GM21825 (cell line): ENCODE measurements at regions not wholly inside any gene's neighbourhood (a gene's known extent, or its start where the extent isn't known, plus 50 kb on each side); places are given as distances from the start of the nearest gene placed in this dataset.

Experiments
- ATAC-seq: cut with Tn5 transposase; IDR thresholded peaks from one replicate; pipeline ENCODE4 v1.9.1; 2021; ENCODE audit warnings: mild to moderate bottlenecking, moderate library complexity; ENCODE audit not compliant: unreplicated experiment

- ATAC-seq = no peak
These were observed 302.1 kb downstream of the MAP2K6 start for GRCh38 chr17:69716556-69716955.

DNA sequence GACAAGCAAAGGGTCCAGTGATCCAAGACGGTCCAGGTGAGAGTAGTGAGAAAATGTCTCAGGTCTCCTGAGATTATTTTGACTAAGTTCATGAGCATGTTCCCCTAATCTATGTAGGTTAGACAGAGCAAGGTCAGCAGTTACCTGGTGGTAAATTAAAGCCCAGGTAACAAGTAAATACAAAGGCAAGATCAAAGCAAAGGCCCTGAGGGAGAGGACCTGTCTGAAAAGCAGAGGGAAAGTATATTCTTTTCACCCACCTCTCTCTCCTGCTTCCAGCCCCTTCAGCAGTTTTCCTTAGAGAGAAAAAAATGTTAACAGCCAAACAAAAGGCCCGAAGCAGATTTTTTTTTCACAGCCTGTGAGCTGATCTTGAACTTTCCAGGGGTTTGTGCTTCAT, 302.7 kb downstream of the MAP2K6 start:
- no peak for ATAC-seq

DNA sequence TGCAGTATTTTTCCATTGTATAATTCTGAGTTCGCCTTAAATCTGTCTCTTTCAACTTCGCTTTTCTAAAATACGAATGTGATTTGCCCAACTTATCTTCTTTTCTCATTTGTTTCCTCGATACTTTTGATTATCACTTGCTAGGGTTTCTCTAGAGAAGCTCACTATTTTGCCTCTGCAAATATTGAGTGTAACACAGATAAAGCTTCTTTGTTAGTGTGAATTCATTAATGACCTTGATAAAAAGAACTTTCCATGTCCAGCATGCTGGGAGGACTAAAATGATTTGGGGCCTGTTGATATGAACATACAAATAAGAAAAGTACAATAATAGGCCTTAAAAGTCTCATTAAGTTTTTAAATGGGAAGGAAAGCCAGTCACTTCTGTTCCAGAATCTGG, 303.3 kb downstream of the MAP2K6 start:
- no peak for ATAC-seq

DNA sequence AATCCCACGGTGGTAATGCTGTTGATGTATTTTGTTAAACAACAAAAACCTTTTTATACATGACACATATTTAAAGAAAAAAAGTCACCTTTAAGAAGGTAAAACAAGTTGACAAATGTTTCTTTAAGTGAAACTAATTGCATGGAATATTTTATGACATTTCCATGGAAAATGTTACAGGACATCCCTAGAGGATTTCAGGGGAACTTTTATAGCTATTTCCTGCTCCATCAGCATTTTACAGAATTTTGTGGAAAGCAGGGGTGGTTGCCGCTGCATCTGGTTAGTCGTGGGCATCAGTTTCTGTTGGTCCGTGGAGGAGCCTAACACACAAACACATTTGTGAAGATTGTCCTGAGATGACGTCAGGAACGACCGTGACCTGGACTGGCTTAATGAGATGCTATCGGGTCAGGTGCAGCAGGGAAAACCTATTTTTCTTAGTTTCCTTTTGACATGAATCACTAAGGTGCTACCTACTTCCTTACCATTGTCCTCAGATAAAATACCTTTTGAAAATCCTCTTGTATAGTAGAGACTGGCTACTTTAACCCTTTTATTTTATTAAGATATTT, 305.1 kb downstream of the MAP2K6 start:
- no peak for ATAC-seq

GRCh38 chr17:69722518-69722917, 308.0 kb downstream of the MAP2K6 start:
- ATAC-seq = no peak

- no peak for ATAC-seq
These were observed 308.8 kb downstream of the MAP2K6 start for GRCh38 chr17:69723316-69723715.

DNA sequence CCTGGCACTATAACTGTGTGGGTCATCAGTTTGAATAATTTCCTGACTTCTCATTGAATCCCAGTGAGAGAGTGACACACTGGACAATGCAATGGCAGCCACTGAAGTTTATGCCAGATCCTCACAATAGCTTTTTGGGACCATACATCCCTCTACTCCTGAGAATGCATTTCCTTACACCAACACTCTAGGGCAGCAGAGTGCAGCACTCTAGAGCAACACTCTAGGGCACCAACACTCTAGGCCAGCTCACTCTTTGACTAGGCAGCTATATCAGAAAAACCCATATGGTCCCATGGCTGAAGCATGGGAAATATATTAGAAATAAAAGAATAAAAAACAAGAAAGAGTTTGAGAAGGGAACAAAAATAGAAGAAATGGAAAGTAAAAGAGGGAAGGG, 309.2 kb downstream of the MAP2K6 start:
- ATAC-seq = no peak

GRCh38 chr17:69724238-69724637, 309.7 kb downstream of the MAP2K6 start:
- no peak for ATAC-seq

GRCh38 chr17:69725146-69725545, 310.6 kb downstream of the MAP2K6 start:
- ATAC-seq = no peak

DNA sequence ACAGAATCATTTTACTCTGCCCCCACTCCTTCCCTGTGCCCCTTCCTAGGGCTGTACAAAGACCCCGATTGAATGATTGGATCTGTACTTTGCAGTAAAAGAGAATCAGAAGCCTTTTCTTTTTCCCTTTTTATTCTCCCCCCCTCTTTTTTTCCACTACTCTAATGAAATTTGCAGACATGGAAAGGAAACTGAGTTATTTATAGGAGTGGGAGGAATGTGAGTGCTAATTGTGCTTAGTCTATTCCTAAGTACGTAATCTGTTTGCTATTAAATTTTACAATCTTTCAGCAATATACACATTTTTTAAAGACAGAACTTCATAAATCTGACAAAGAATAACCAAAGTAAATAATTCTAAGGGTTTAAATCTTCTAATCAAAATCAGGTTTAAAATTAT, 314.3 kb downstream of the MAP2K6 start:
- no peak for ATAC-seq

GRCh38 chr17:69729944-69730343, 315.4 kb downstream of the MAP2K6 start:
- no peak for ATAC-seq

DNA sequence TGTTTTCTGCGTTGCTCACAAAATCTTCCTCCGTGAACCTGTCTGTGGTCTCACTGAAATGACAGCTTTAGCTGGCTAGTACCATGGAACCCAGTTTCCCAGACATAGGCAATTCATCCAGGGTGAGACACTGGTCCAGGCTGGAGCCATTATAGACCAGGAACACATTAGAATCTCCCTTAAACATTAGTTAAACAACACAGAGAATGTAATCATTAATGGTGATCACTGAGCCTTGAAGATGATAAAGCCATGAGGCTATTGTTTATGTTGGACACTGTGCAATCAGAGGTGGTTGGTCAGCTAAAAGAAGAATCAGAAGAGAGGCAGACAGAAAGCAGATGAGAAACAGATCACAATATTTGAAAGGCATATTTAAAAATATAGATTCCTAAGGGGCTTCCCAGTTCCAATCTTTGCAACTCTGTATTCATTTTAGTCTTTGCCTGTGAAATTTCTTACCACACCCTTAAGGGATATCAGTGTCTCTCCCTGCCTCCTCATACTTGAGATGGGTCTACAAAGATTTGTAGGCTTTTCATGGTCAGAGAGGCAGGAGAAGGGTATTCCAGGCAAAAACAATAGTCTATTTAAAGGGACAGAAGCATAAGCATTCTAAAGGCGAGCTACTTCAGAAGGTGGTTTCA, 317.9 kb downstream of the MAP2K6 start:
- no peak for ATAC-seq

DNA sequence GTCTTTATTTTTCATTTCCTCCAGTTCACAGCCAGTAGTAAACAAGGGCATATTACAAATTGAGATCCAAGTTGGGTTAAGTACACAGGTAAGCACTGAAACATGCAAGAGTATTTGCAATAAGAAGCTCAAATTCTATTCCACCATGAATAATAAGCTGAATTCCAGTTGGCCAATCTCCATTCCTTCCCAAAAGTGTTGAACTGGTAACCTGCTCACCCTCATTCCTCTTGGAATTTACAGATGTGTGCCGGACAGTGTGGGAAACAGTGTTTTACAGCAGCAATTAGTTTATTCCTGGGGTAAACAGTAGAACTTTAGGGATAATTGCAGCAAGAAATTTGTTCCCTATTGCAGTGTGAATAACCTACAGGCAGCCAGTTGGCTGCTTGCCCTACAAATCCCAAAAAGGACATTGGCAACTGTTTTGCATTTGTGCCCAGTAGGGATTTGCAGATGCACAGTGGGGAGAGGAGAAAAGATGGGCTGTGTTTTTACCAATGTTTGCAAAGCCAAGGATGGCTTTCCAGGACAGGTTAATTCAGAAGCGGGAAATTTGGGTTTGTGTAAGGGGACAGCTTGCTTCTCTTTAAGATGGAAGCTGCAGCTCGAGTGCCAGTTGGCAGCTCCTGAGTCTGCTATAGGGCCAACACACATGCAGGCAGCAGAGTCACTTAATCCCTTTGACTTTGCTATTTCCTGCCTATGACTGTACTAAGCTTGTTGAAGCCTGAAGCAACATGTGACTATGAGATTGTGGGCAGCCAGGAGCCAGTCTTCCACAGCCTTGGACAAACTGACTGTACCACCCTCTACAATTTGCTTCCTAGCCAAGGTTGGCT, 318.9 kb downstream of the MAP2K6 start:
- no peak for ATAC-seq

GRCh38 chr17:69734656-69735055, 320.2 kb downstream of the MAP2K6 start:
- no peak for ATAC-seq

DNA sequence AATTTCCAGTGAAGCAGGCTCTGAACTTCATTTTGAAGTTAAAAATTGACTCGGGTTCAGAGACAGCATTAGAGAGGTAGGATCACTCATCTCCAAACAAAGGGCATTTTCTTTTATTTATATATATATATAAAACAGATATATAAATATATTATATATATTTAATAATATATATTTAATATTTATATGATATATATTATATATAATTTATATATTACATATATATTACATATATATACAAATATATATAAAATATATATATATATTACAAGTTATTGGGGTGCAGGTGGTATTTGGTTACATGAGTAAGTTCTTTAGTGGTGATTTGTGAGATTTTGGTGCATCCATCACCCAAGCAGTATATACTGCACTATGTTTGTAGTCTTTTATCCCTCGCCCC, 320.8 kb downstream of the MAP2K6 start:
- no peak for ATAC-seq

DNA sequence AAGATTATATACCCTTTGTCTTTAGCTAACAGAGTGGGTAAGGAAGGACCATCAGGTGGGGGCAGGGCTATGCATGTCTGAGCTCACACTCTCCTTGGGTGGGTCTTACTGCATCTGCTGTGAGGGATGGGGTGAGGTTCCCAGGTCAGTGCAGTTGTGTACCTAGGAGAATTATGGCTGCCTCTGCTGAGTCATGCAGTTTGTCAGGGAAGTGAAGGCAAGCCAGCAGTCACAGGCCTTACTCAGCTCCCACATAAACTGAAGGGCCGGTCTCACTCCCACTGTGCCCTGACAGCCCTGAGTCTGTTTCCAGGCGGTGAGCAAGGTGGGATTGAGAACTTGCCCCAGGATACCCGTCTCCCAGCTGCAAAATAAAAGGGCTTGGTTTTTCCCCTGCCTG, 328.6 kb downstream of the MAP2K6 start:
- no peak for ATAC-seq

- no peak for ATAC-seq
These were observed 330.1 kb downstream of the MAP2K6 start for GRCh38 chr17:69744512-69745070.

DNA sequence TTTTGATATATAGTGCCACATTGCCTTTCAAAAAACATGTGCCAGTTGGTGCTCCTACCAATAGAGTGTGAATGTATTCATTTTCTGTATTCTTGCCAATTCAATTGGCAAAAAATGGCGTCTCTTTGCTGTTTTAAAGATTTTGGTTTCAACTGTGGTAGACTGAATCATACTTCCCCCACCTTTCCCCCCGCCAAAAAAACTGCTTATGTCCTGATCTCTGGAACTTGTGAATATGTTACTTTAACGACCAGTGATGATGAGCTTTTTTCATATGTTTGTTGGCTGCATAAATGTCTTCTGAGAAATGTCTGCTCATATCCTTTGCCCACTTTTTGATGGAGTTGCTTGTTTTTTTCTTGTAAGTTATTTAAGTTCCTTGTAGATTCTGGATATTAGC, 325.1 kb upstream of the KCNJ16 start:
- no peak for ATAC-seq

DNA sequence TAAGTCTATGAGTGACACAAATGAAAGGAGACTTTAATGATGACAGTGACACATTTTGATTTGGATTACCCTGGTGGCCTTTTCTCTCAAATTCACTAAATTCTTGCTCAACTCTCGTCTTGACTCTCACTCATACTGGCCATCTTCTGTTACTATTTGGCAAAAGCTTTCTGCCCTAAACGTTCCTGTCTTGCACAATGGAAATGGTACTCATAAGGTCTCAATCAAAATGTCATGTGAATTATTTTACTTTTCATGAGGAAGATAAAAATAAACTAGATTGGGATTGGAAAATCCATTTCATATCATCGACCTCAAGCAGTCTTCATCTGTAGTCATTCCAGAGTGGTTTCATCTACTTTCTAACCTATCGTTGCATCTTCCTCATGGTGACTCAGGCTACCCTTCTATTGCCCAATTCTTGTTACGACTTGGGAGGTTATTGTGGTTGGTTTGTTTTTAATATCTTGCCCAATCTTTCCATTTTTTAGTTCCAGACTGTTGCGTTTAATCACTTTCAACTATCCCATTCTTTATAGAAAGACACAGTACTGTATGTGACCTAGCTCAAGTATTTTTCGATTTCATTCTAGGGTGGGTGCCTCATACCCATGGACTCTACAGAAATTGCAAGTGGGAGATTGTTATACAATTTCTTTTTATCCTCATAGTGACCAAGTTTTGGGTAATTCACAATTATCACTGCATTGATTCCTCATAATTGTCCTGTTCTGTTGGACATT, 317.2 kb upstream of the KCNJ16 start:
- no peak for ATAC-seq

DNA sequence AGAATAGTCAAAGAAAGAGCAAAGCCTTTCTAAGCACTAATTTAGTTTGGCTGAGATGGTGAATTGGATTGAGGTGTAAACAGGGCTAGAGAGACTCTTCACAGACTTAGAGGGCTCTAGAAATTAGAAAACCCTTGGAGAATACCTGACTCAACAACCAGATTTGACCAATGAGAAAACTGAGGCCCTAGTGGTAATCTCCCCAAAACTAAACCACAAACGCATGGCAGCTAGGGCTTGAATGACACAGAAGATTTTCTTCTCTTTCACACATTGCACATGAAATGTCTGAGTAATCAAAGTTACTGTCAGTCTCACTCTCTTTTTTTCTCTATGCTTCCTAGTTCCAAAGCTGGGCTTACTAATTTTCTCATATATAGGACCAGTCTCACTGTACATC, 314.5 kb upstream of the KCNJ16 start:
- no peak for ATAC-seq

DNA sequence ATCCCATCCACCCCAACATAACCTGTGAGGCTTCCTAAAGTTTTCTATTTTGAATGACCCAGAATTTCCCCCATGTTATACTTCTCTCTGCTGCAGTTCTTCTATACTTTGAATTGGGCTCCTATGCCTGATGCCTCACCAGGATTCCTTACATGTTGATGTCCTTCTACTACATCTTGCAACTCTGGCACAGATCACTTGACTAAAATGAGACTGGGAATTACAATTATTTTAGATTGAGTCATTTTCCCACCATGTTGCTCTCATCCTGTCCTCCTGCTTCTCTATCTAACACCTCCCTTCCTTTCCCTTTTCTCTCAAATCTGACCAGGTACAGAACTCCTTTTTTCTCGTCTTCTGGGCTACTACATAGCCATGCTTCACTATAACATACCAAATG, 314.0 kb upstream of the KCNJ16 start:
- no peak for ATAC-seq
